HG03439 (cell line): ENCODE measurements at regions not wholly inside any gene's neighbourhood (a gene's known extent, or its start where the extent isn't known, plus 50 kb on each side); places are given as distances from the start of the nearest gene placed in this dataset.
"Not testable (repeated sequence)": the region's sequence is repeated elsewhere in the genome, so short reads cannot be mapped to it uniquely, and the experiment has no call there.

Experiments used
- ATAC-seq: cut with Tn5 transposase; IDR thresholded peaks from one replicate; pipeline ENCODE4 v1.9.1; 2021; ENCODE audit warnings: mild to moderate bottlenecking, moderate library complexity; ENCODE audit not compliant: unreplicated experiment

GRCh38 chr2:22185251-22185650 lies 1061.5 kb downstream of the TDRD15 start:
- no peak for ATAC-seq

GRCh38 chr2:22186261-22186828 lies 1062.6 kb downstream of the TDRD15 start:
- not testable (repeated sequence) for ATAC-seq

- ATAC-seq, result no peak
These were observed 1066.2 kb downstream of the TDRD15 start for GRCh38 chr2:22189893-22190480.

DNA sequence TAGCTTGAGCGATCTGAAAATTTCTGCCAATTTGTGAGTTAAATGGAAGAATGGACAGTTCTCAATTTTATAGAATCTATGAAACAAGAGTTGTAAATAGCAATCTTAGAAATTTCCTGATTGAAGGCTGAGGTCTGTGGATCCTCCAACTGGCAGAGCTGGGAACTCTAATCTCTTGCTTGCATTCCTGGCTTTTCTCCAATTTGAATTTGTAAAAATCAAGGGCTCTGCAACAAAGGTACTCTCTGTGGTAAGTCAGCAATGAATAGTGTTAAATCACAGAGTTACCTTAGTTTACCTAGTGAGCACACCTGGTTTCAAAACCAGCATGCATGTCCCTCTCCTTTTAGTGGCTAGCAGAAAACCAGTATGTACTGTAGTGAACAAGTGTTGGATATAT lies 1070.5 kb downstream of the TDRD15 start:
- ATAC-seq, result no peak

DNA sequence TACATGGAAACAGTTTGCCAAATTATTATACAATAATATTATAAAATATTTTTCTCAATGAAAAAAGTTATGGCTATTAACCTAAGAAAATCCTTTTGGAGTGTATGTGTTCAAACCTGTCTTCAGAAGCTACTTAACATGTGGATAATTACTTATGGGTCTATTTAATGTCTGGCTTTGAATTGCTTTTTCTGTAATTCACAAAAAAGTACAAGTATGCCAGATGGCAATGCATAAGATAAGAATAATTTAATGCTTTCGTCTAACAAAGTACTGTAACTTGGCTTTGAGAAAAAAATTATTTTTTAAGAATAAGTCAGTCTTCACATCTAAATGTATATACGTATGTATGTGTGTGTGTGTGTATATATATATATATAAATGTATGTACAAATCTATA lies 1073.0 kb downstream of the TDRD15 start:
- ATAC-seq, result no peak

GRCh38 chr2:22198381-22199283 lies 1074.9 kb downstream of the TDRD15 start:
- ATAC-seq, result no peak

DNA sequence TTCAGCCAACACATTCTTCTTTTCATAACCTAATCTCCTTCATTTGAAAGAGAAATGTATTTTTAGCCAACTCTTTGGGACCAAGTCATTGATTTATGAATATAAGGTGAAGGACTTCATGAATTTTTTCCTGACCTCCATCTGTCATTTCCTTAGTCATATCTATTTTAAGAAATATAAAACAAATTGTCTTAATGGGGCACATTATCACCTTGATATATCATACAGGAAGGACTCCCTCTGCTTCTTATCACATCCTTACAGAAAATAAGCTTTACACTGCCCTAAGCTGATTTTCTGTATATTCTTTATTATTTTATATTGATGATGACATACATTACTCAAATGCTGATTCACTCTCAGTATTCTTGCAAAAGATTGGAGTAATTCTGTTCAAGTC lies 1076.2 kb downstream of the TDRD15 start:
- ATAC-seq, result no peak

DNA sequence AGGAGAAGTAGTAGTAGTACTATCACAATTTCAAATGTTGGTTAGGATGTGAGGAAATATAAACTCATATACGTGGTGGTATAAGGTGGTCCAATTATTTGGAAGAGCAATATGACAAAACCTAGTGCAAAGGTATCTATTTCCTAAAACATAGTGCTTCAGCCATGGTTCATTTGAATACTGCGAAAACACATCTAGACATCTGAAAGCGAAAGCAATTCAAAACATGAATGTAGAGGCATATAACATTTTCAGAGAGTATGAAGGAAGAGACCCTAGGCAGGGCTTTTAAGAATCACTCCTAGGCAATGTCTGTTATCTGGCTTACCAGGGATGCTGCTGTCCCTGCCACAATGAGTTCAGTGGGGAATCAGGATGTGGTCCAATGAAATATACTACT lies 1085.8 kb downstream of the TDRD15 start:
- ATAC-seq, result no peak

GRCh38 chr2:22213237-22213636 lies 1089.5 kb downstream of the TDRD15 start:
- no peak for ATAC-seq

- no peak for ATAC-seq
These were observed 1091.7 kb downstream of the TDRD15 start for GRCh38 chr2:22215517-22215916.

GRCh38 chr2:22217881-22218280 lies 1094.1 kb downstream of the TDRD15 start:
- ATAC-seq, result no peak

GRCh38 chr2:22221006-22221405 lies 1097.2 kb downstream of the TDRD15 start:
- no peak for ATAC-seq

GRCh38 chr2:22238967-22239366 lies 1115.2 kb downstream of the TDRD15 start:
- ATAC-seq, result no peak

DNA sequence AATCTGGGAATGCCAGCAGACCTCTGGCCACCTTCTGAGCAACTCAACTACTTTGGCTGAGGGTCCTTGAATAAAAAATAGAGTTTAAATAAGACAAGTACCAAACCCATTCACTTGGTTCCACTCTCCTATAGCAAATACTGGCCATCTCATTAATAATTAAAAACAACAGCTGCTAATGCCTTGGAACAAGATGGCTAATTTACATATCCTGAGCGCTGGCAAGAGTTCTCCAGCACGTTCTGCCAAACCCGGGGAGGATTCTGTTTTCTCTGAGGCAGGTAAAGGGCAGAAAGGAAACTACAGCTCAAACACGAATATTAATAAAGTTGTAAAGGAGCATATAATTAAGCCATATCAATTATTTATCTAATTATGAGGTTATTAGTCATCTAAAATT lies 1123.7 kb downstream of the TDRD15 start:
- no peak for ATAC-seq

DNA sequence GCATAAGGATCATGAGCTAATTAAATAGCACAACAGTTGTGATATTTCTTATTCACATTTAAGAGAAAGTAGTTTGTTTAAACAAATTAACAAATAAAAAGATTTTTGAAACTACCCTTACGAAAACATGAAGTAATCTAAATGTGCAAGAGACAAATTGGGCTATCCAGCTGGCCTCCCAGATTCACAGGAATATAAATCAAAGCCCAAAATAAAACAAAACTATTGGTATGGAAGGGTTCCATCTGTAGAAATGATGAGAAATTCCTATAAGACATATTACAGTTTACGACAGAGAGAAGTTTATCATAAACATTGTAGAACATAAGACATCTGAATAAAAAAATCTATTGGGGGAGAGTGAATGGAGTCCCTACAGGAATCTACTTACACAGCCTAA lies 1125.1 kb downstream of the TDRD15 start:
- no peak for ATAC-seq

DNA sequence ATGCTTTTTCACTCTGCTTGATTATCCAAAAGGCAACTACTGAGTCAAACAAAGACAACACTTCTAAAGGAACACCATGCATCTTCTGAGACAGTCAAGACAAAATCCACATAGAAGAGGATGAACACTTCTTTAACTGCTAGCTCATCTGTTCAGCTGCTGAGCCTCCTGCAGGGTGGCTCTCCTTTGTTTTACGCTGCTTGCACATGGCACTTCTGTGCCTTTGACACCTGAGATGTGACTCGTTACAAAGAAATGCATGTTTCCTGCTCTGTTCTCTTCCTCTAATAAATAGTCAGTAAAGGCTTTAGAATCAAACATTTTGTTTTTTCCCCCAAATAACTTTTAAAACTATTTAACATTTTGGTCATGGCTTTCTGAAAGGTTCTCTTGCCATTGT lies 1129.4 kb downstream of the TDRD15 start:
- no peak for ATAC-seq

DNA sequence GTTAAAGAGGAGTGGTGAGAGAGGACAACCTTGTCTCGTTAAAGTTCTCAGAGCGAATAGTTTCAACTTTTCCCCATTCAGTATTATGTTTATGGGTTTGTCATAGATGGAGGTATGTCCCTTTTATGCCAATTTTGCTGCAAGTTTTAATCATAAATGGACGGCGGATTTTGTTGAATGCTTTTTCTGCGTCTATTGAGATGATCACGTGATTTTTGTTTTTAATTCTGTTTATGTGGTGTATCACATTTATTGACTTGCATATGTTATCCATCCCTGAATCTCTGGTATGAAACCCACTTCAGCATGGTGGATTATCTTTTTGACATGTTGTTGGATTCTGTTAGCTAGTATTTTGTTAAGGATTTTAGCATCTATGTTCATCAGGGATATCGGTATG lies 1123.8 kb upstream of the KLHL29 start:
- no peak for ATAC-seq

DNA sequence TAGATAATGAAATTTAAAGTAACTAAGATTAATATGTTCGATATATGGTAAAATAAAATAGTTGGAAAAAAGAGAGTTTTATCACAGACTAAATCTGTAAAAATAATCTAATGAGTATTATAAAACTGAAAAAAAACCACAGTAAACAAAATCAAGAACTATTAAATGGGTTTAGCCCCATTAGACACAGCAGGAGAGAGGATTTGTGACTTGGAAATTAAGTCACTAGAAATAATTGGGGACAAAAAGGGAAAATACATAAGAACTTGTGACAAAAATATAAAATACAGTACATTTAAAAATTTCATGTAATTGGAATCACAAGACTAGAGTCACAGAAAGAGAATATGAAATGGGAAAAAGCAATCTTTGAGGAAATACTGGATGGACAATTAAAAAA lies 1114.6 kb upstream of the KLHL29 start:
- ATAC-seq, result no peak

DNA sequence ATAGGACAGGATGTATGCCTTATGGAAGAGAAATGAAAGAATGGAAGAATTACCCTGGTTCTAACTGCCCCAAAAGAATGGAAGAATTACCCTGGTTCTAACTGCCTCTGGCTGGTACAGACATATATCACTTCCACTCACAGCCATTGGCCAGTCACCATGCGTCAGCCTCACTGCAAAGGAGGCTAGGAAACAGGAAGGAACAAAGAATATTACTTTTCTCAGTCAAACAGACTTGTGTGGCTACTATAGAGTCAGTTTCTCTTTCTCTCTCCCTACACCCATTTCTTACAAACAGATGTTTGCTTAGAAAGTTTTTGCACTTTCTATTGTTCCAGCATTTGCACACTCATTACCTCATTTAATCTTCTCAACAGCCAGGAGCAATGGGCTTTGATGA lies 1111.1 kb upstream of the KLHL29 start:
- no peak for ATAC-seq

DNA sequence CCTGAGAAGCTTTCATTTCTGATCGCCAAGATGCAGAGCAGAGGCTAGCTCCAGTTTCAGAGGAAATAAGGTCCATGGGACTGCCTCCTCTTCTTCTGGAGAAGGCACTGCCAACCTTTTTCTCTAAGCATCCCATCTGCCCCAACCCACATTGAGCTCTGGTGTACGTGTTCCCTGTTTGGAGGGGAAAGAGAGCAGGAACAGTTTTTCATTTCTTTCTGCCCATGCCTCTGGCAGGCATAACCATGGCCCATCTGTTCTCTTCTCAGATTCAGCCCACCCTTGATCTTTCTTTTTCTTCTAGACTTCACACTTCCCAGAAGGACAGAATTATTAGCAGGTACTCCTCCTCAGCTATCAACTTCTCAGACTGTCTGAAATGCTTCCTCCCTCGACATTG lies 1110.3 kb upstream of the KLHL29 start:
- ATAC-seq, result no peak

- no peak for ATAC-seq
These were observed 1108.3 kb upstream of the KLHL29 start for GRCh38 chr2:22276696-22277095.

DNA sequence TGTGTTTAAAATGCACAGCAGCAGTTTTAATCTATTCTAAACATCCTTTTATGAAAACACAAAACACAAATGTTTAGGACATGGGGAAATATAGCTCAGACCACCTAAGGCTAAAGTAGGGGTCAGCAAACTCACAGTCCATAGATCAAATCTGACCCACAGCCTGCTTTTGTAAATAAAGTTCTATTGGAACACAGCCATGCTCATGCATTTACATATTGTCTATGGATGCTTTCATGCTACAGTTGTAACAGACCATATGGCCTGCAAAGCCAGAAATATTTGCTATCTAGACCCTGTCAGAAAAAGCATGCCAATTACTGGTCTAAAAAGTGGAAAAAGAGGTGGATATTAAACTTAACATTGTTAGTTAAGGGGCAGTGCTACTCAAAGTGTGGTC lies 1105.4 kb upstream of the KLHL29 start:
- ATAC-seq, result no peak
